HEK293T (cell line): ENCODE measurements at regions not wholly inside any gene's neighbourhood (a gene's known extent, or its start where the extent isn't known, plus 50 kb on each side); places are given as distances from the start of the nearest gene placed in this dataset.

ENCODE experiments used
- FOXA1 ChIP-seq: fragments of 450-650 bp; IDR thresholded peaks from 2 replicates; pipeline ENCODE4 v1.6.1; 2016; ENCODE audit warnings: mild to moderate bottlenecking
- FOXK2 ChIP-seq: fragments of 450-650 bp; IDR thresholded peaks from 2 replicates; pipeline ENCODE4 v1.6.1; 2016; ENCODE audit warnings: mild to moderate bottlenecking
- FOXM1 ChIP-seq: fragments of 450-650 bp; IDR thresholded peaks from 2 replicates; pipeline ENCODE4 v1.6.1; 2017; ENCODE audit warnings: mild to moderate bottlenecking, borderline replicate concordance
- ZNF384 ChIP-seq: fragments of 450-650 bp; IDR thresholded peaks from 2 replicates; pipeline ENCODE4 v1.6.1; 2016

DNA sequence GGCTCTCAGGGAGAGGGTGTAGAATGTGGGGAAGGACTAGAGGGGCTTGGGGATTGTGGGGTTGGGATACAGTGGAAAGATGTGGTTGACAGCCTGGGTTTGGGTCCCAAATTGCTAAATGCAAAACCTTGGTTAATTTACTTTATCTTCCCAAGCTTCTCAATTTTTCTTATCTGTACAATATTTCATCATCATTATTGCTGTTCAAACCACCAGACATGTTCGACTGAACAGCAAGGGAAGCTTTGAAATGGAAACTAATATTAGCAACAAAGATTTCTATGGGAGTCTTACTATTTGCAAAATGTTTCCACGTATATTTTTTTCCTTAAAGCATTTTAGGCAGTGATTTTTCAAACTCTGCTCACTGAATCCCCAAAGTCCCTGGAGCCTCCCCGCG lies 67.0 kb upstream of the KAZN start:
- TF ChIP-seq FOXK2 (no peak), FOXA1 (no peak), ZNF384 (no peak), FOXM1 (no peak)
